Trophoblast cell (in vitro differentiated cells and primary cell): ENCODE measurements at regions not wholly inside any gene's neighbourhood (a gene's known extent, or its start where the extent isn't known, plus 50 kb on each side); places are given as distances from the start of the nearest gene placed in this dataset.

Experiments
- DNase-seq, 2 donors: peaks; one replicate each; pipeline ENCODE4 v3.0.0-alpha.2; 2016
- H2AFZ ChIP-seq: 2 replicates; pipeline ENCODE4 v1.6.1; 2013; ENCODE audit warnings: low read length, moderate library complexity, mild to moderate bottlenecking; ENCODE audit not compliant: insufficient read depth, poor library complexity
- H2AK5ac ChIP-seq: 2 replicates; pipeline ENCODE4 v1.6.1; 2013; ENCODE audit warnings: mild to moderate bottlenecking, low read length
- H2BK120ac ChIP-seq: 2 replicates; pipeline ENCODE4 v1.6.1; 2013; ENCODE audit warnings: low read length, mild to moderate bottlenecking, moderate library complexity; ENCODE audit not compliant: insufficient read depth, poor library complexity
- H2BK12ac ChIP-seq: 2 replicates; pipeline ENCODE4 v1.6.1; 2013; ENCODE audit warnings: mild to moderate bottlenecking, low read length, moderate library complexity
- H2BK5ac ChIP-seq: 2 replicates; pipeline ENCODE4 v1.6.1; 2013; ENCODE audit warnings: low read length, low read depth, moderate library complexity, mild to moderate bottlenecking; ENCODE audit not compliant: poor library complexity
- H3K14ac ChIP-seq: 2 replicates; pipeline ENCODE4 v1.6.1; 2013; ENCODE audit warnings: mild to moderate bottlenecking, low read length
- H3K18ac ChIP-seq: 2 replicates; pipeline ENCODE4 v1.6.1; 2013; ENCODE audit warnings: mild to moderate bottlenecking, low read length
- H3K23ac ChIP-seq: 2 replicates; pipeline ENCODE4 v1.6.1; 2013; ENCODE audit warnings: low read length
- H3K27ac ChIP-seq: 2 replicates; pipeline ENCODE4 v1.5.1; 2013; ENCODE audit warnings: low read depth, mild to moderate bottlenecking, inconsistent platforms, low read length, moderate library complexity
- H3K27me3 ChIP-seq: 2 replicates; pipeline ENCODE4 v1.6.1; 2013; ENCODE audit warnings: inconsistent platforms, mild to moderate bottlenecking, low read length, moderate library complexity; ENCODE audit not compliant: insufficient read depth
- H3K36me3 ChIP-seq, 2 experiments: 1 replicate in 1 of 2; 2 replicates in 1 of 2; pipeline ENCODE4 v1.6.1; 2013; ENCODE audit warnings: low read length in 2 of 2, mild to moderate bottlenecking in 2 of 2, moderate library complexity in 1 of 2; ENCODE audit not compliant: insufficient read depth in 2 of 2, control insufficient read depth in 1 of 2
- H3K4ac ChIP-seq: 2 replicates; pipeline ENCODE4 v1.6.1; 2013; ENCODE audit warnings: low read depth, mild to moderate bottlenecking, low read length, moderate library complexity
- H3K4me1 ChIP-seq, 2 experiments: 1 replicate in 1 of 2; 2 replicates in 1 of 2; pipeline ENCODE4 v1.6.1; 2013; ENCODE audit warnings: low read length in 2 of 2, mild to moderate bottlenecking in 2 of 2, moderate library complexity in 1 of 2; ENCODE audit not compliant: insufficient read depth in 2 of 2, control insufficient read depth in 1 of 2
- H3K4me2 ChIP-seq: 2 replicates; pipeline ENCODE4 v1.6.1; 2013; ENCODE audit warnings: inconsistent platforms, mild to moderate bottlenecking, low read length, moderate library complexity
- H3K4me3 ChIP-seq: 2 replicates; pipeline ENCODE4 v1.5.1; 2013; ENCODE audit warnings: mild to moderate bottlenecking, low read depth, low read length, inconsistent platforms
- H3K79me1 ChIP-seq: one replicate; pipeline ENCODE4 v1.6.1; 2013; ENCODE audit warnings: low read length
- H3K79me2 ChIP-seq: 2 replicates; pipeline ENCODE4 v1.6.1; 2013; ENCODE audit warnings: low read length, mild to moderate bottlenecking; ENCODE audit not compliant: control insufficient read depth, insufficient read depth, poor library complexity
- H3K9ac ChIP-seq: 2 replicates; pipeline ENCODE4 v1.6.1; 2013; ENCODE audit warnings: mild to moderate bottlenecking, low read length
- H3K9me3 ChIP-seq: 2 replicates; pipeline ENCODE4 v1.6.1; 2013; ENCODE audit warnings: low read depth, mild to moderate bottlenecking, control low read depth, inconsistent platforms, low read length; ENCODE audit not compliant: insufficient read depth
- H4K12ac ChIP-seq: 2 replicates; pipeline ENCODE4 v1.6.1; 2013; ENCODE audit warnings: low read depth, mild to moderate bottlenecking, low read length, moderate library complexity
- H4K8ac ChIP-seq: 2 replicates; pipeline ENCODE4 v1.6.1; 2013; ENCODE audit warnings: low read depth, mild to moderate bottlenecking, low read length, moderate library complexity
- H4K91ac ChIP-seq: one replicate; pipeline ENCODE4 v1.6.1; 2013; ENCODE audit warnings: low read depth, mild to moderate bottlenecking, low read length, moderate library complexity
- WGBS: extraction: QIAGEN DNeasy Blood & Tissue Kit; methylation state at CpG from one replicate; pipeline ENCODE4 v1.1.7; 2013; ENCODE audit warnings: missing lambda C conversion rate; ENCODE audit not compliant: insufficient read length, insufficient coverage; ENCODE audit errors: extremely low coverage; 5-methylcytosine and 5-hydroxymethylcytosine counted together

DNA sequence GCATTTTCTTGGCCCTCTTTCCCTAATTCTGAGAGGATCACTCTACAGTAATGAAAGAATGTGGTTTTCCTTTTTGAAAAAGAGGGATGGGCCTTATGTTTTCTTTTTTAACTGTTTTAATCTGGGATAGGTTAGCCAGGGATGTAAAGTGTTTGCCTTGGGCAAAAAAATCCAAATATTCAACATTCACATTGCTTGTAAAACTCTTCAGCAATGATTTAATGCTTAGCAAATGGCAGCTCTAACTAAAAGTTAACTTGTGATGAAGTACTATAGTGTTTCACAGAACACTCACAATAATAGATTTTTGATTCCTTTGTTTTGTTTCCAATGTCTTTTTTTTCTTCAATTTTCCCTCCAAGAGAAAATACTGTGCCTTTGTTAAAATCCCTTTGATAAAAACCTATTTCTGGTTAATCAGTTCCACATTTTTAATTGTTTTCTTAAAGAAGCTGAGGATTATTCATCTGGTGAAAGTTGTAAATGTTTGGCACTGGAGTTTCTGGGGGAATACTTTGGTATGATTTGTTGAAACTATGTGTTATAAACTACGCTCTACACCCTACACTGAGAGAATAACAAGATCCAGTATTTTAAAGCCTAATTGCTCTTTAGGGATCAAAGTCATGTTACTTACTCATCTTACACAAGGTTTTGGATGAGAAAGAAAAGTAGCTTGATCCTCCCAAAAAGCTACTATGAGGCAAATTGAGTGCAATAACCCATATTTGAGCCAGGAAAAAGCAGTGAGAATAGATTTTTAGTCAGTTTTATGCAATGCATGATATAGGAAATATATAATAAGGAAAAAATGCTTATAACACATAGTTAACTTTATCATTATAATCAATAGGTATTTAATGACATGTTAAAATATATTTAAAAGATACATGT lies 335.8 kb downstream of the EPHA7 start:
- H2AK5ac ChIP-seq = no peak overlapping the region

DNA sequence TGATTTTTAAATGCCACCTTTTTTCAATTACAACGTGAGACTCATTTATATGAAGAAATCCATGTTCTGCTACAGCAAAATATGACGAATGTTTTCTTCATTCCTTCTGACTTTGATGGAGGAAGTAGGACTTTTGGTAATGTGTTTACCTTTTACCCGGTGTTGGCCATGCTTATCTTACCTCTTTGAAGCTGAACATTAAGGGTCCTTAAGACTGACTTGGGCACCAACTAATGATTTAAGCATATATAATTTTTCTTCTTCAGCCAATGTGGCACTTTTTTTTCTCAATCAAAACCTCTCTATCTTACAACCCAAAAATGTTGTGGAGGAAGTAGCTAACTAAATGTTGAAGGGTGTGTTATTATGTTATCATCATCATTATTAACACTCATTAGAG lies 337.5 kb downstream of the EPHA7 start:
- DNase-seq = no peak
- no peaks in the 10 kb centered on the region for H3K36me3 ChIP-seq
- no peaks in the 10 kb centered on the region for H3K79me2 ChIP-seq
- H4K8ac ChIP-seq = no peak overlapping the region
- H3K27me3 ChIP-seq = no peaks in the 10 kb centered on the region
- H3K14ac ChIP-seq = no peak overlapping the region
- no peak overlapping the region for H4K12ac ChIP-seq
- H2BK120ac ChIP-seq = no peak overlapping the region
- H3K4me3 ChIP-seq = no peak overlapping the region
- no peak overlapping the region for H2BK5ac ChIP-seq
- no peak overlapping the region for H3K18ac ChIP-seq
- H2BK12ac ChIP-seq = no peak overlapping the region
- no peak overlapping the region for H3K4me2 ChIP-seq
- H3K23ac ChIP-seq = no peak overlapping the region
- H3K9me3 ChIP-seq = no peaks in the 10 kb centered on the region
- H3K79me1 ChIP-seq = no peaks in the 10 kb centered on the region
- WGBS = no CpG with 5 or more reads among the region's 3 CpGs
- H2AK5ac ChIP-seq = no peak overlapping the region
- H3K27ac ChIP-seq = no peak overlapping the region
- no peak overlapping the region for H2AFZ ChIP-seq
- no peak overlapping the region for H3K4ac ChIP-seq
- no peak overlapping the region for H3K9ac ChIP-seq
- H3K4me1 ChIP-seq = no peaks in the 10 kb centered on the region
- no peak overlapping the region for H4K91ac ChIP-seq

More for the DNA sequence above, 335.8 kb downstream of the EPHA7 start:
- no peak overlapping the region for H4K91ac ChIP-seq
- no peak overlapping the region for H2BK120ac ChIP-seq
- no peaks in the 10 kb centered on the region for H3K79me1 ChIP-seq
- no peak for DNase-seq
- WGBS = no CpG with 5 or more reads among the region's 1 CpG
- H3K79me2 ChIP-seq = no peaks in the 10 kb centered on the region
- H2AFZ ChIP-seq = no peak overlapping the region
- no peak overlapping the region for H3K4ac ChIP-seq
- no peak overlapping the region for H2BK5ac ChIP-seq
- H3K36me3 ChIP-seq = no peaks in the 10 kb centered on the region
- H2BK12ac ChIP-seq = no peak overlapping the region
- no peak overlapping the region for H4K8ac ChIP-seq
- no peak overlapping the region for H3K27ac ChIP-seq
- H3K4me2 ChIP-seq = no peak overlapping the region
- no peak overlapping the region for H3K23ac ChIP-seq
- no peak overlapping the region for H4K12ac ChIP-seq
- no peak overlapping the region for H3K9ac ChIP-seq
- no peaks in the 10 kb centered on the region for H3K27me3 ChIP-seq
- no peak overlapping the region for H3K4me3 ChIP-seq
- H3K9me3 ChIP-seq = no peaks in the 10 kb centered on the region
- no peak overlapping the region for H3K18ac ChIP-seq
- no peaks in the 10 kb centered on the region for H3K4me1 ChIP-seq
- H3K14ac ChIP-seq = no peak overlapping the region

DNA sequence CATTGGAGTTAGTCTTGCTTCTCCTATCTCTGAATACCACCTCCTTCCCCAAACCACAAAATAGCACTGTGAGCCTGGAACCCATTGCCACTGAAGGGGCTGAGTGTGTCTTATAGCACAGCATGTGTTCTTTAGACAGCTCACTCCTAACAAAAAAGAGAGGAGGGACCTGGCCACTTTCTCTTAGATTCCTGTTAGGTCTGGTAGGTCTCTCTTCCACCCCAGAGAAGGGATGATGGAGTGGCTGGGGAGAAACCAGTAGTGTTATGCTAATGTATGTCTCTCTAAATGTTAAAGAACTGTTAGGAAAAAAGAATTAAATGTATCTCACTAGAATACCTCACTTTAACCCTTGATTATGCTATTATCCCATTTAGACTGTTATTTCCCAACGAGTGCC lies 340.3 kb downstream of the EPHA7 start:
- Histone ChIP-seq H3K9ac (no peak overlapping the region), H3K27ac (no peak overlapping the region), H3K4me1 (no peaks in the 10 kb centered on the region), H3K79me2 (no peaks in the 10 kb centered on the region), H2AFZ (no peak overlapping the region), H3K4me3 (no peak overlapping the region), H3K4ac (no peak overlapping the region), H2BK120ac (no peak overlapping the region), H2AK5ac (no peak overlapping the region), H3K9me3 (no peaks in the 10 kb centered on the region), H3K23ac (no peak overlapping the region), H2BK12ac (no peak overlapping the region), H3K36me3 (no peaks in the 10 kb centered on the region), H2BK5ac (no peak overlapping the region), H4K8ac (no peak overlapping the region), H4K12ac (no peak overlapping the region), H3K14ac (no peak overlapping the region), H3K27me3 (no peaks in the 10 kb centered on the region), H4K91ac (no peak overlapping the region), H3K4me2 (no peak overlapping the region), H3K18ac (no peak overlapping the region), H3K79me1 (no peaks in the 10 kb centered on the region)
- WGBS = no CpG with 5 or more reads among the region's 1 CpG
- DNase-seq = no peak

DNA sequence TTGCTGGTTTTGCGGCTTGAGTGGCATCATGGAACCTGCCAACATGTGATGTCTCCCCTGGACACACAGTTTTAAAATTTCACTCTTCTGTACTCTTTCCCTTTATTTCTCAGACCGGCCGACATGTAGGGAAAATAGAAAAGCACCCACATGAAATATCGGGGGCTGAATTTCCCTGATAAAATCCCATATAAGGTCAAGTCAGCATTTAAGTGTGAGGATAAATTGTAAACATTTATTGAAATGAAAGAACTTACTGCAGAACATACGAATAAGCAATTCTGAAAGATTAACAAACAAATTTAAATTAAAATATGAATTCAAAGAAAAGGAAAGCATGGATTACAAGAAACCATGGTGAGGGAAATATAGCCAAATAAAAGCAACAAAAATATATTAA lies 345.5 kb downstream of the EPHA7 start:
- no peak overlapping the region for H2BK12ac ChIP-seq
- H4K91ac ChIP-seq = no peak overlapping the region
- no peak overlapping the region for H4K12ac ChIP-seq
- H3K4ac ChIP-seq = no peak overlapping the region
- no peak overlapping the region for H2AK5ac ChIP-seq
- H2BK5ac ChIP-seq = no peak overlapping the region
- H3K9ac ChIP-seq = no peak overlapping the region
- H3K23ac ChIP-seq = no peak overlapping the region
- H3K79me1 ChIP-seq = no peaks in the 10 kb centered on the region
- H3K4me1 ChIP-seq = no peaks in the 10 kb centered on the region
- H2BK120ac ChIP-seq = no peak overlapping the region
- no peak overlapping the region for H2AFZ ChIP-seq
- DNase-seq = no peak
- H3K27me3 ChIP-seq = no peaks in the 10 kb centered on the region
- H3K27ac ChIP-seq = no peak overlapping the region
- no peaks in the 10 kb centered on the region for H3K79me2 ChIP-seq
- no peaks in the 10 kb centered on the region for H3K36me3 ChIP-seq
- H3K9me3 ChIP-seq = no peaks in the 10 kb centered on the region
- H4K8ac ChIP-seq = no peak overlapping the region
- H3K4me3 ChIP-seq = no peak overlapping the region
- H3K4me2 ChIP-seq = no peak overlapping the region
- no peak overlapping the region for H3K18ac ChIP-seq
- no peak overlapping the region for H3K14ac ChIP-seq
- WGBS = no CpG with 5 or more reads among the region's 5 CpGs
